NCI-H524 (cell line): ENCODE measurements at regions not wholly inside any gene's neighbourhood (a gene's known extent, or its start where the extent isn't known, plus 50 kb on each side); places are given as distances from the start of the nearest gene placed in this dataset.
"Not testable (repeated sequence)": the region's sequence is repeated elsewhere in the genome, so short reads cannot be mapped to it uniquely, and the experiment has no call there.

Experiments used
- DNase-seq, 2 experiments: peaks; one replicate each; lab custom pipeline; 2025; lab: John Stamatoyannopoulos, UW

- DNase-seq = peak in 1 of 2 experiments; percentile 73
Measured at GRCh38 chr12:72863671-72864070, 591.5 kb downstream of the TRHDE start.

- DNase-seq = no peak
Measured at GRCh38 chr12:72865921-72866320, 593.8 kb downstream of the TRHDE start.

GRCh38 chr12:72869024-72869423, 596.9 kb downstream of the TRHDE start:
- no peak for DNase-seq

- no peak for DNase-seq
Measured at GRCh38 chr12:72872238-72872887, 600.2 kb downstream of the TRHDE start.

GRCh38 chr12:72872996-72873395, 600.8 kb downstream of the TRHDE start:
- no peak for DNase-seq

- DNase-seq = no peak
Measured at GRCh38 chr12:72876092-72876491, 603.9 kb downstream of the TRHDE start.

- no peak for DNase-seq
Measured at GRCh38 chr12:72888693-72889092, 616.5 kb downstream of the TRHDE start.

GRCh38 chr12:72889791-72890190, 617.6 kb downstream of the TRHDE start:
- no peak for DNase-seq

- DNase-seq = no peak
Measured at GRCh38 chr12:72901685-72902084, 629.5 kb downstream of the TRHDE start.

GRCh38 chr12:72925716-72926115, 653.5 kb downstream of the TRHDE start:
- no peak for DNase-seq

- DNase-seq = not testable (repeated sequence)
Measured at GRCh38 chr12:72931838-72932237, 659.7 kb downstream of the TRHDE start.

GRCh38 chr12:72937486-72937885, 665.3 kb downstream of the TRHDE start:
- no peak for DNase-seq

- no peak for DNase-seq
Measured at GRCh38 chr12:72957454-72957853, 685.3 kb downstream of the TRHDE start.

GRCh38 chr12:72966684-72967083, 694.5 kb downstream of the TRHDE start:
- no peak for DNase-seq

- DNase-seq = no peak
Measured at GRCh38 chr12:72974954-72975555, 702.9 kb downstream of the TRHDE start.

- DNase-seq = no peak
Measured at GRCh38 chr12:72978999-72979398, 706.8 kb downstream of the TRHDE start.

GRCh38 chr12:72982356-72982755, 710.2 kb downstream of the TRHDE start:
- DNase-seq = no peak

GRCh38 chr12:72986963-72987362, 714.8 kb downstream of the TRHDE start:
- no peak for DNase-seq

- DNase-seq = peak in 1 of 2 experiments; percentile 17
Measured at GRCh38 chr12:72989458-72989947, 717.3 kb downstream of the TRHDE start.

GRCh38 chr12:72995029-72995428, 722.9 kb downstream of the TRHDE start:
- DNase-seq = not testable (repeated sequence)

- no peak for DNase-seq
Measured at GRCh38 chr12:72995616-72996015, 723.4 kb downstream of the TRHDE start.

GRCh38 chr12:73001806-73002205, 729.6 kb downstream of the TRHDE start:
- DNase-seq = not testable (repeated sequence)

GRCh38 chr12:73002504-73002903, 730.3 kb downstream of the TRHDE start:
- not testable (repeated sequence) for DNase-seq
